ENCODE measurements at regions not wholly inside any gene's neighbourhood (a gene's known extent, or its start where the extent isn't known, plus 50 kb on each side); places are given as distances from the start of the nearest gene placed in this dataset.
A peak's percentile ranks its signal among the peaks of the same experiment; 100 is the strongest.

GRCh38 chr2:855177-855576 is 95.5 kb upstream of the SNTG2 start:
- no TSS peak for BruUV-seq (replicated peaks)

GRCh38 chr2:854460-854859 is 96.2 kb upstream of the SNTG2 start:
- Mint-ChIP-seq H3K27ac (ENCODE audit: low read depth, unreplicated experiment) (no peak overlapping the region), H3K4me1 (ENCODE audit: insufficient read depth, unreplicated experiment) (no peaks in the 10 kb centered on the region), H3K27me3 (ENCODE audit: insufficient read depth, unreplicated experiment) (no peaks in the 10 kb centered on the region), H3K9me3 (ENCODE audit: unreplicated experiment) (no peaks in the 10 kb centered on the region), H3K4me3 (ENCODE audit: unreplicated experiment) (no peak overlapping the region), H3K36me3 (ENCODE audit: insufficient read depth, unreplicated experiment) (no peaks in the 10 kb centered on the region)
- DNase-seq (ENCODE audit: unreplicated experiment): peak; percentile 30
- no TSS peak for BruUV-seq (replicated peaks)
- TF ChIP-seq CTCF (IDR thresholded peaks at IDR 0.05; ENCODE audit: unreplicated experiment): peak; percentile 54
- ChIA-PET CTCF (interaction anchor here (0.6 kb wide), 2 partner anchors 587 to 725 kb away, joined by 3 read pairs; no protein-coding TSS in a partner anchor), POLR2A (no interaction called here)
- intact Hi-C loops (cut with micrococcal nuclease): loop anchor here (1.0 to 2.0 kb wide), 2 partner anchors 140 to 692 kb away; no protein-coding TSS in a partner anchor

More at GRCh38 chr2:855177-855576, 95.5 kb upstream of the SNTG2 start:
- Mint-ChIP-seq H3K9me3 (ENCODE audit: unreplicated experiment) (no peaks in the 10 kb centered on the region), H3K4me1 (ENCODE audit: insufficient read depth, unreplicated experiment) (no peaks in the 10 kb centered on the region), H3K27ac (ENCODE audit: low read depth, unreplicated experiment) (no peak overlapping the region), H3K27me3 (ENCODE audit: insufficient read depth, unreplicated experiment) (no peaks in the 10 kb centered on the region), H3K36me3 (ENCODE audit: insufficient read depth, unreplicated experiment) (no peaks in the 10 kb centered on the region), H3K4me3 (ENCODE audit: unreplicated experiment) (no peak overlapping the region)
- CTCF ChIA-PET: interaction anchor here (0.6 to 1.5 kb wide), 2 partner anchors 140 to 586 kb away, joined by 3 to 4 read pairs; no protein-coding TSS in a partner anchor
- intact Hi-C loops (cut with micrococcal nuclease): loop anchor here (2.0 kb wide), 1 partner anchor 140 kb away; no protein-coding TSS in a partner anchor
- TF ChIP-seq CTCF (IDR thresholded peaks at IDR 0.05; ENCODE audit: unreplicated experiment): no peak
- no peak for DNase-seq (ENCODE audit: unreplicated experiment)
- POLR2A ChIA-PET: no interaction called here

GRCh38 chr2:853203-853870 is 97.3 kb upstream of the SNTG2 start:
- no peaks in the 10 kb centered on the region for H3K4me1 Mint-ChIP-seq (ENCODE audit: insufficient read depth, unreplicated experiment)

More at GRCh38 chr2:853203-853870, 97.3 kb upstream of the SNTG2 start:
- no peak overlapping the region for H3K27ac Mint-ChIP-seq (ENCODE audit: low read depth, unreplicated experiment)
- no peaks in the 10 kb centered on the region for H3K36me3 Mint-ChIP-seq (ENCODE audit: insufficient read depth, unreplicated experiment)
- intact Hi-C loops (cut with micrococcal nuclease): no loop called here
- BruUV-seq (replicated peaks): no TSS peak
- POLR2A ChIA-PET: interaction anchor here (0.6 kb wide), 1 partner anchor 142 kb away, joined by 3 read pairs; no protein-coding TSS in a partner anchor
- H3K9me3 Mint-ChIP-seq (ENCODE audit: unreplicated experiment): no peaks in the 10 kb centered on the region
- no peak for TF ChIP-seq CTCF (IDR thresholded peaks at IDR 0.05; ENCODE audit: unreplicated experiment)
- H3K4me3 Mint-ChIP-seq (ENCODE audit: unreplicated experiment): no peak overlapping the region
- CTCF ChIA-PET: interaction anchor here (0.6 to 1.0 kb wide), 3 partner anchors 68 to 693 kb away, joined by 3 to 4 read pairs (median 3); no protein-coding TSS in a partner anchor
- no peak for DNase-seq (ENCODE audit: unreplicated experiment)
- no peaks in the 10 kb centered on the region for H3K27me3 Mint-ChIP-seq (ENCODE audit: insufficient read depth, unreplicated experiment)

Measured in MCF 10A (cell line).